ENCODE measurements at regions not wholly inside any gene's neighbourhood (a gene's known extent, or its start where the extent isn't known, plus 50 kb on each side); places are given as distances from the start of the nearest gene placed in this dataset.

DNA sequence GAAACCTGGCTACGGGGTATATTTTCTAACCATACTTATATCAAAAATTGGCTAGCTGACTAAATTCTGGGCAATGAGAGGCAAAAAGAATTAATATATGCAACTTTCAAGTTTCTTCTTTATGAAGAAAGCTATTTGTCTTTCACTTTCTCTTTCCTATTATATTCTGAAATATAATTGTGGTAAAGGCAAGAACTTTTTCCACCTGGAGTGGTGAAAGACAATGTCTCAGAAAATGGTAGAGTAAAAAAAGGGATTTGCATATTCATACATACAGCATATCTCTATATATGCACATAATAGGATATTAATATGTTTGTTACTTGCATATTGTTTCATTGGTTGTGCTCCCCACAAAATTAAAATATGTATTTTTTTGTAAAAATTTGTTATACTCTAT lies 793.8 kb downstream of the PLA2G4A start:
- Histone ChIP-seq H2AFZ (ENCODE audit: low read depth, low read length) (no peak overlapping the region), H3K36me3 (ENCODE audit: insufficient read depth, low read length) (no peaks in the 10 kb centered on the region), H3K9ac (ENCODE audit: low read depth, low read length) (no peak overlapping the region), H4K20me1 (ENCODE audit: insufficient read depth, low read length) (no peaks in the 10 kb centered on the region), H3K4me3 (ENCODE audit: low read depth in 1 of 2, low read length in 2 of 2) (no peak overlapping the region), H3K79me2 (ENCODE audit: insufficient read depth, low read length) (no peaks in the 10 kb centered on the region), H3K27me3 (ENCODE audit: insufficient read depth, low read length, poor library complexity) (no peaks in the 10 kb centered on the region), H3K27ac (ENCODE audit: low read length) (no peak overlapping the region), H3K4me1 (ENCODE audit: insufficient read depth, low read length) (no peaks in the 10 kb centered on the region), H3K9me3 (ENCODE audit: insufficient read depth, low read length, severe bottlenecking) (no peaks in the 10 kb centered on the region), H3K4me2 (ENCODE audit: insufficient read depth, low read length) (no peak overlapping the region)
- TF ChIP-seq, protein P1, sequence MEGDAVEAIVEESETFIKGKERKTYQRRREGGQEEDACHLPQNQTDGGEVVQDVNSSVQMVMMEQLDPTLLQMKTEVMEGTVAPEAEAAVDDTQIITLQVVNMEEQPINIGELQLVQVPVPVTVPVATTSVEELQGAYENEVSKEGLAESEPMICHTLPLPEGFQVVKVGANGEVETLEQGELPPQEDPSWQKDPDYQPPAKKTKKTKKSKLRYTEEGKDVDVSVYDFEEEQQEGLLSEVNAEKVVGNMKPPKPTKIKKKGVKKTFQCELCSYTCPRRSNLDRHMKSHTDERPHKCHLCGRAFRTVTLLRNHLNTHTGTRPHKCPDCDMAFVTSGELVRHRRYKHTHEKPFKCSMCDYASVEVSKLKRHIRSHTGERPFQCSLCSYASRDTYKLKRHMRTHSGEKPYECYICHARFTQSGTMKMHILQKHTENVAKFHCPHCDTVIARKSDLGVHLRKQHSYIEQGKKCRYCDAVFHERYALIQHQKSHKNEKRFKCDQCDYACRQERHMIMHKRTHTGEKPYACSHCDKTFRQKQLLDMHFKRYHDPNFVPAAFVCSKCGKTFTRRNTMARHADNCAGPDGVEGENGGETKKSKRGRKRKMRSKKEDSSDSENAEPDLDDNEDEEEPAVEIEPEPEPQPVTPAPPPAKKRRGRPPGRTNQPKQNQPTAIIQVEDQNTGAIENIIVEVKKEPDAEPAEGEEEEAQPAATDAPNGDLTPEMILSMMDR (IDR thresholded peaks at IDR 0.05; ENCODE audit: borderline replicate concordance, extremely low read depth, low read length, poor library complexity, severe bottlenecking) = no peak
- no peak for TF ChIP-seq EZH2 (IDR thresholded peaks at IDR 0.05; ENCODE audit: borderline replicate concordance, low read depth, low read length, severe bottlenecking)
- ATAC-seq (ENCODE audit: insufficient read depth, low read depth) = no peak
- no peak for DNase-seq

GRCh38 chr1:187624812-187625545 lies 796.2 kb downstream of the PLA2G4A start:
- H4K20me1 ChIP-seq (ENCODE audit: insufficient read depth, low read length) = no peaks in the 10 kb centered on the region
- H3K9me3 ChIP-seq (ENCODE audit: insufficient read depth, low read length, severe bottlenecking) = no peaks in the 10 kb centered on the region
- H3K9ac ChIP-seq (ENCODE audit: low read depth, low read length) = no peak overlapping the region
- DNase-seq = no peak
- no peak overlapping the region for H3K4me2 ChIP-seq (ENCODE audit: insufficient read depth, low read length)
- H3K27me3 ChIP-seq (ENCODE audit: insufficient read depth, low read length, poor library complexity) = no peaks in the 10 kb centered on the region
- H3K4me1 ChIP-seq (ENCODE audit: insufficient read depth, low read length) = no peaks in the 10 kb centered on the region
- H3K36me3 ChIP-seq (ENCODE audit: insufficient read depth, low read length) = no peaks in the 10 kb centered on the region
- no peaks in the 10 kb centered on the region for H3K79me2 ChIP-seq (ENCODE audit: insufficient read depth, low read length)
- H2AFZ ChIP-seq (ENCODE audit: low read depth, low read length) = no peak overlapping the region
- no peak overlapping the region for H3K27ac ChIP-seq (ENCODE audit: low read length)
- TF ChIP-seq, protein P1 (IDR thresholded peaks at IDR 0.05; ENCODE audit: borderline replicate concordance, extremely low read depth, low read length, poor library complexity, severe bottlenecking) = no peak
- TF ChIP-seq EZH2 (IDR thresholded peaks at IDR 0.05; ENCODE audit: borderline replicate concordance, low read depth, low read length, severe bottlenecking) = no peak
- no peak for ATAC-seq (ENCODE audit: insufficient read depth, low read depth)
- H3K4me3 ChIP-seq (ENCODE audit: low read depth in 1 of 2, low read length in 2 of 2) = no peak overlapping the region

DNA sequence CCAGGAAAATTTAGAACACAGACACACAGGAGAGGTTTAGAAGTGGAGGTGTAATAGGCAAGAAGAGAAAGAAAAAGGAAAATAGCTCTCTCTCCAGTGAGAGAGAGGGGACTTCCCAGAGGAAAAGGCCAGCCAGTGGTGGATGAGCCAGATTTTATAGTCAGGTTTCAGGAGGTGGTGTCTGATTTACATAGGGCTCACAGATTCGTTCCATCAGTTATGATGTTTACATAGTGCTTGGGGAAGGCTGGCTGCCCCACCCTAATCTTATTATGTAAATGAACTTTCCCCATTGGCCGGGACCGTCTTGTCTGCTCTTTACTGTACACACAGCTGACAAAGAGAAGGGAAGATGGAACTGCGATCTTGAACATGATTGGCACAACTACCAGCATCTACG lies 797.3 kb downstream of the PLA2G4A start:
- no peaks in the 10 kb centered on the region for H3K36me3 ChIP-seq (ENCODE audit: insufficient read depth, low read length)
- H4K20me1 ChIP-seq (ENCODE audit: insufficient read depth, low read length) = no peaks in the 10 kb centered on the region
- H3K4me2 ChIP-seq (ENCODE audit: insufficient read depth, low read length) = no peak overlapping the region
- no peaks in the 10 kb centered on the region for H3K4me1 ChIP-seq (ENCODE audit: insufficient read depth, low read length)
- TF ChIP-seq EZH2 (IDR thresholded peaks at IDR 0.05; ENCODE audit: borderline replicate concordance, low read depth, low read length, severe bottlenecking) = no peak
- TF ChIP-seq, protein P1 (IDR thresholded peaks at IDR 0.05; ENCODE audit: borderline replicate concordance, extremely low read depth, low read length, poor library complexity, severe bottlenecking) = no peak
- H3K9ac ChIP-seq (ENCODE audit: low read depth, low read length) = no peak overlapping the region
- H3K9me3 ChIP-seq (ENCODE audit: insufficient read depth, low read length, severe bottlenecking) = peaks cover 3% of the 10 kb centered on the region
- H3K79me2 ChIP-seq (ENCODE audit: insufficient read depth, low read length) = no peaks in the 10 kb centered on the region
- DNase-seq (no peak), ATAC-seq (ENCODE audit: insufficient read depth, low read depth) (no peak)
- no peaks in the 10 kb centered on the region for H3K27me3 ChIP-seq (ENCODE audit: insufficient read depth, low read length, poor library complexity)
- H3K4me3 ChIP-seq (ENCODE audit: low read depth in 1 of 2, low read length in 2 of 2) = no peak overlapping the region
- H2AFZ ChIP-seq (ENCODE audit: low read depth, low read length) = no peak overlapping the region
- H3K27ac ChIP-seq (ENCODE audit: low read length) = no peak overlapping the region
